Fibroblast of peridontal ligament (primary cell): ENCODE measurements at regions not wholly inside any gene's neighbourhood (a gene's known extent, or its start where the extent isn't known, plus 50 kb on each side); places are given as distances from the start of the nearest gene placed in this dataset.

ENCODE experiments used
- DNase-seq: peaks from one replicate; pipeline ENCODE4 v3.0.0-alpha.2; 2010; ENCODE audit errors: extremely low read depth

- DNase-seq, result no peak
These were observed 95.5 kb downstream of the FAM204A start for GRCh38 chr10:118246332-118247295.

GRCh38 chr10:118243907-118244306, 98.2 kb downstream of the FAM204A start:
- no peak for DNase-seq

- DNase-seq, result peak; percentile 88
These were observed 100.6 kb downstream of the FAM204A start for GRCh38 chr10:118241229-118242137.

GRCh38 chr10:118239236-118239630, 102.9 kb downstream of the FAM204A start:
- no peak for DNase-seq

- DNase-seq, result no peak
These were observed 103.4 kb downstream of the FAM204A start for GRCh38 chr10:118238573-118239235.

GRCh38 chr10:118237930-118238329, 104.2 kb downstream of the FAM204A start:
- no peak for DNase-seq

- no peak for DNase-seq
These were observed 107.4 kb downstream of the FAM204A start for GRCh38 chr10:118234683-118235082.

- DNase-seq, result no peak
These were observed 121.7 kb downstream of the FAM204A start for GRCh38 chr10:118220346-118220850.

- DNase-seq, result no peak
These were observed 123.6 kb downstream of the FAM204A start for GRCh38 chr10:118218562-118218961.

- DNase-seq, result no peak
These were observed 125.5 kb downstream of the FAM204A start for GRCh38 chr10:118216571-118217170.

- no peak for DNase-seq
These were observed 126.1 kb downstream of the FAM204A start for GRCh38 chr10:118216020-118216419.

- no peak for DNase-seq
These were observed 127.3 kb downstream of the FAM204A start for GRCh38 chr10:118214776-118215175.

- DNase-seq, result no peak
These were observed 128.7 kb downstream of the FAM204A start for GRCh38 chr10:118213436-118213835.

GRCh38 chr10:118210276-118210675, 131.8 kb downstream of the FAM204A start:
- no peak for DNase-seq

- DNase-seq, result no peak
These were observed 132.9 kb downstream of the FAM204A start for GRCh38 chr10:118209215-118209614.

GRCh38 chr10:118207470-118208007, 134.6 kb downstream of the FAM204A start:
- DNase-seq, result no peak

GRCh38 chr10:118204292-118204943, 137.7 kb downstream of the FAM204A start:
- no peak for DNase-seq

GRCh38 chr10:118203461-118203860, 138.7 kb downstream of the FAM204A start:
- no peak for DNase-seq

GRCh38 chr10:118195729-118196128, 146.4 kb downstream of the FAM204A start:
- no peak for DNase-seq

GRCh38 chr10:118193642-118194041, 146.9 kb upstream of the RAB11FIP2 start:
- DNase-seq, result no peak
